GM19468 (cell line): ENCODE measurements at regions not wholly inside any gene's neighbourhood (a gene's known extent, or its start where the extent isn't known, plus 50 kb on each side); places are given as distances from the start of the nearest gene placed in this dataset.
"Not testable (repeated sequence)": the region's sequence is repeated elsewhere in the genome, so short reads cannot be mapped to it uniquely, and the experiment has no call there.

Experiments
- ATAC-seq: cut with Tn5 transposase; IDR thresholded peaks from one replicate; pipeline ENCODE4 v1.9.1; 2021; ENCODE audit warnings: mild to moderate bottlenecking, moderate library complexity, moderate number of reproducible peaks; ENCODE audit not compliant: unreplicated experiment; ENCODE audit errors: extremely low read depth

DNA sequence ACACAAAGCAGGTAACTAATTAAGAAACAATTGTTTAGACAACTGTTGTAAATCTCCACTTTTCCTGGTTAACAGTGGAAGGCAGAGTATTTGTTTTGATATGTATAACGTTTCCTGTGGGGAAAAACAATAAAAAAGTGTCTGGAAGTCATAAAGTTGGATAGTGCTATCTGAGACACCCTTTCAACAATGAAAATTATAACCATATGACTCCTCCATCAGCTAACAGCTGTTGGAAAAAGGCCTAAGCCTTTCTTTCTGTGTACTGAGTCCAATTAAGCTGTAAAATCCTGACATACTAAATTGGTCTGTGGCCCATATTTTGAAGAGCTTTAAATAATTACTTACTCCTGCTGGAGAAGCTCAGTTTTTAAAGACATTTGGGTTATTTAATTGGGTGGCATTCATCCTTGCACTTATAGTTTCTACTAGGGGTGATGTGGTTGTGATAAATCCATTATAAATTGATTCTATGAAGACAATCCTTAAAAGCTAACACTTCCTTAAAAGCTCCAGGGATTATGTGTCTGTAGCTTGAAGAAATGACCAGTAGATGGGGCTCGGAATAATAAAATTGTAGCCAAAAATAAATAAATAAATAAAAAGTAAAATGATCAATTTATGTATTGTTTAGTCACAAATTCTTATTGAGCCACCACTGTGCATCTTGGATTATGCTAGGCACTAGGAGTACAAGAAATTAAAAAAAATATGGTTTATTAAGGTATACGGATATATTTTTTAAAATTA, 698.1 kb upstream of the NXPH2 start:
- no peak for ATAC-seq

- ATAC-seq: no peak
Observed at GRCh38 chr2:139477618-139478017, 697.4 kb upstream of the NXPH2 start.

DNA sequence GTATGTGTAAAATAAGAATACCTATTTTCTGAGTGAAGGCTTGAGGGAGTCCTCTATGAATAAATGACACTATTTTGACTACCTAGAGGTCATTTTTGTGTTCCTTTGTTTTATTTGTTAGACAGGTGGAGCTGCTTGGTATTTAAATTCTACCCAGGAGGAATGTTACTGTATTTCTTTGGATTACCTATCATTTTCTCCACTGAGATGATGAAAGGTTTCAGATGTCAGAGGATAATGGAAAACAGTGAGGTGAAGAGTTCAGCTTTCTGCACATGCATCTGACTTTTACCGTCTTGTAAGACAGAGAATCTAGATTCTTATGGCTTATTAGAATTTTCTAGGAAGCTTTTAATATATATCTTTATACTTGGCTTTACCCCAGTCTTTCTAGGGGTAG, 689.8 kb upstream of the NXPH2 start:
- ATAC-seq: no peak

DNA sequence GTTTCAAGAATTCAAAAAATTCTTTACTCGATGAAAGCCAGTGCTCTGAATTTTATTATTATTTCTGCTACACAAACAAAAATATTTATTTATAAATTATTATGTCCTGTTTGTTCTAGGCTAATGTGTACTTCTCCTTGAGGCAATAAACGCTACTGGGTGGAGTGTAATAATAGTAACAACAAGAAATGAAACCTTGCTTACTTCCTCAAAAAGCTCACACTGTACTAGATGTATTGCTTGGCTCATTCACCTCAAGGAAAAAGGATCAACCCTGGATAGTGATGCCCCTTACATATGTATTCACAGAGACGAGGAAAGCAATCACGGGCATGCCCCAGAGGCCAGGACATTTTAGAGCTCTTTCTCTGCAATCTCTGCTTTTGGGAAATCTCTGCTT, 685.6 kb upstream of the NXPH2 start:
- no peak for ATAC-seq

DNA sequence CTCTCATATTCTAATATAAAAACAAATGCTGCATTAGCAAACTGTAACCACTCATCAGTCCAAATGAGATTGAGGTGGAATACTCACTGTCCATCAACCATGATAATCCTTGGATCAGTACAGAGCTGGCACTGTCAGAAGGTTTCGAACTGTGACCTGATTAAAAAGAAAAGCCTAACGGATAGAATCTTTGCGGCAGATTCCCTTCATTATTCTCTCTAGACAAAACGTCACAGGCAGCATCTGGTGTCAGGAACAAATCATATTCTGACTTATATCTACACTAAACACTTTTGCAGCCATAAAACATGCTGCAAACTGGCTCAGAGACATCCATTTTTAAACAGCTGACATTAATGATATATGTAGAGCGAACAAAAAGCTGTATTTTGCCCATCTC, 677.7 kb upstream of the NXPH2 start:
- no peak for ATAC-seq

GRCh38 chr2:139454251-139454650, 674.1 kb upstream of the NXPH2 start:
- no peak for ATAC-seq

GRCh38 chr2:139439100-139439499, 658.9 kb upstream of the NXPH2 start:
- no peak for ATAC-seq

- ATAC-seq: no peak
Observed at GRCh38 chr2:139438478-139438877, 658.3 kb upstream of the NXPH2 start.

DNA sequence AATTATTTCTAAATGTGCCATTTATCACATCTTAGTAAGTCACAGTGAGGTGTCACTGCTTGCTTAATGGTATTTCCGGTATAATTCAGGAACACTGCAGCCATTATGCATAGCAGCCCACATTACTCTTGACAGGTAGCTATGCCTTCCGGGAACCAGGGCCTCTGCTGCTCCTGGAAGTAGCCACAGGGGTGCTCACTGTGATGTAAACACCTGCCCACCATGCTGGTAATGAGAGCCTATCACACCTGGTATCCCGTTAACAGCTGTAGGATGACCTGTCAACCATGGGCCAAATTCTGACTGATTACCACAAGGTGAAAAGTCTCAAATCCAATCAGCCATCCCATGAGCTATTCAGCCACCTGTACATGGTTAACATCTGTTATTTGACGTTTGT, 647.0 kb upstream of the NXPH2 start:
- ATAC-seq: no peak

DNA sequence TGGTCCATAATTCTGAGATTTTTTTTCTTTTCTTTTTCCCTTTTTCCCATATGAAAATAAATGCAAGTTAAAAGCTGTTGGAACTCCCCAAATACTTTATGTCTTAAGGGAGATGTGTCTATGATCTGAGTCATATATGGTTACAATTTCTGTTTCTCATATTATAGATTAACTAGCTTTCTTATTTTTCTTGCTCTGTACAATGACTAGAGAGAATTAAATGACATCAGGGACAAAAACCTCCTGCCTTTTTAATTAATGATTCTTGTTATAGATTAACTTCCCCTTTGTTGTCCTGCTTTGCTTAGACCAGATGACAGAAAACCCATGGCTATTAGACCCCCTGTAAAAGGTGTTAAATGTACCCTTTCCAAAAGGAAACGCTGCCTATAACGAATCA, 643.9 kb upstream of the NXPH2 start:
- ATAC-seq: no peak

GRCh38 chr2:139411236-139411635, 631.0 kb upstream of the NXPH2 start:
- ATAC-seq: no peak

GRCh38 chr2:139410833-139411174, 630.6 kb upstream of the NXPH2 start:
- ATAC-seq: not testable (repeated sequence)

GRCh38 chr2:139410147-139410832, 630.1 kb upstream of the NXPH2 start:
- not testable (repeated sequence) for ATAC-seq

DNA sequence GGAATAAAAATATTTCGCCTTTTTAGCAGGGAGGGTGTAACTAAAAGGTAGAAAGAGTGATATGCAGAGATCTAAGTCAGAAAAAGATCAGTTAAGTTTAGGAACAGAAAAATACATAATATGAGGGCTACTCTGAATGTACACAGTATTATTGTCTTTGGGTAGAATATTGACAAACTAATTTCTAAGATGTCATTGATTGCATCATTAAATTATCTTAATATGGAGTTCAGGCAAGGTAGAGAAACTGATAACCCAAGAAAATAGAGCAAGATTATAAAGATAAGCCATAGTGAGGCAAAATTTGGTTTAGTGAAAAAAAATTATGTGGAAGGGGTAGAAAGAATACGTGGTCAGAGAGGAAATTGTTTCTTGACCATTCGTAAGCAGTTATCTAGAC, 629.0 kb upstream of the NXPH2 start:
- ATAC-seq: no peak

DNA sequence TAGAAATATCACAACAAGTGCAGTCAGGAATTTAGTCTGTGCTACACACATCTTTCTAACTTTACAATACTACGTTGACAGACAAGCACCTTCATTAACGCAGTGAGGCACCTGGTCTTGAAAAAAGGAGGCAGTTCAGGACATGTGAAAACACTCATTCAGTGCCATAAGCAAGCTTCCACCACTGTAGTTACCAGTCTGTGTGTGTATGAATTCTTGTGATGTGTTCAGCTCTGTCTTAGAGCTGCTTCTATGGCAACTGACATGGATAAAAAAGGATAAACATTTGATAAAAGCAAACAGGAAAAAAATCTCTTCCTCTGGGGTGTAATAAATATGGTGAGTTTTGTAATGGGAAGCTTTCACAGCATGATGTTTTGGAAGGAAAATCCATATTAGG, 623.8 kb upstream of the NXPH2 start:
- no peak for ATAC-seq

DNA sequence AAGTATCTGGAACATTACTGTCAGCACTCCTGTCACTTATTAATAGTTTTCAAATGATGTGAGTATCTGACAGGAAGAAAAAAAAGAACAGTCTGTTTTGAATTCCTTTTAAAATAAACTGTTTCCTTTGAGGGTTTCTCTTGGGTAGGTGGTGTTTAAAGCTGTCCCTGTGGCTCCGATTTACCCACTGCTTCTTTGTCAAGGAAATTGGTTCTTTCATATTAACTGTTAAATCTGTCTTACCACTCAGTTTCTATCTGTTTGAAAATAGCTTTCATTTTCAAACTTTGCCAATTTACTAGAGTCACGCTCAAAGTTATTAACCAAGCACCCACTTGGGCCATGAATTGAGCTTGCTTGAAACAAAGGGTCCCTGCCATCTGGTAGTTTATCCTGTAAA, 614.6 kb upstream of the NXPH2 start:
- ATAC-seq: no peak

DNA sequence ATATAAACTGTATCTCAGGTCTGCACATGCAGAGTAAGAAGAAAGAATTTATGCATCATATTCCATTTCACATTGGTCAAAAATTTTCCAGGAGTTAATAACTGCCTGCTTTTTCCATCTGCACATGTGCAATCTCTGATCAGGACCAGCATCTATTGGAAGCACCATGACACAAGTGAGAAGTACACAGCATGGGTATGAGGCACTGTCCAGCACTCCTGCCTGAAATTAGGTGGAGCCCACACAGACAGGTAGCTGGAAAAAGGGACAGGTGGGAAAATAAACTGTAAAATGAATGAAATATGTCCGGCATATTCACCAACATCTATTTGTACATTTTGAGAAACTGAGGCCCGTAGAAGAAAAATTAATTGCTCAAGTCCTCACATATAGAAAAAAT, 609.2 kb upstream of the NXPH2 start:
- no peak for ATAC-seq

DNA sequence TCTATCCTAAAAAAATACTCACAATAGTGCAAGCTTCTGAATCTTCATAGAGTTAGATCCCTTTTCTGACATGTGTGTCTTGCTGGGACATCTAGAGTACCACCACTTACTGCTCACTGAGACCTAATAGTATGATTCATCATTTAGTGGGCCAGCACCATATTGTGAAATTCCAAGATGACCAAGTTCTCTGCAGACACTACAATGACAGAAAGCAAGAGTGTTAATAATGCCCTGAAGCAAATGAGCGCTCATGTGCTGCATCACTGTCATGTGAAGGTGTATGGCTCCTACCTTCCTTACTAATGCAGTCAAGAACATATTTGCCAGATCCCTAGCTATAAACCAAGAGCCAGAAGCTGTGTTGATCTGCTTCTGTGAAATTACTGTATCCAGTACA, 606.2 kb upstream of the NXPH2 start:
- no peak for ATAC-seq

GRCh38 chr2:139383532-139383931, 603.3 kb upstream of the NXPH2 start:
- ATAC-seq: no peak

- ATAC-seq: no peak
Observed at GRCh38 chr2:139380051-139380450, 599.9 kb upstream of the NXPH2 start.

GRCh38 chr2:139378373-139378772, 598.2 kb upstream of the NXPH2 start:
- ATAC-seq: no peak

- ATAC-seq: no peak
Observed at GRCh38 chr2:139374296-139374850, 594.2 kb upstream of the NXPH2 start.
